ENCODE measurements at regions not wholly inside any gene's neighbourhood (a gene's known extent, or its start where the extent isn't known, plus 50 kb on each side); places are given as distances from the start of the nearest gene placed in this dataset.
A peak's percentile ranks its signal among the peaks of the same experiment; 100 is the strongest.

GRCh38 chr21:32206631-32207405, 72.0 kb downstream of the MIS18A start:
- no peaks in the 10 kb centered on the region for H3K4me1 ChIP-seq (ENCODE audit: control insufficient read depth, insufficient read depth, low read length)
- POLR2A ChIA-PET, result no interaction called here
- CTCF ChIA-PET, result interaction anchor here (0.6 kb wide), 3 partner anchors 12 to 299 kb away, joined by 3 to 4 read pairs (median 3); no protein-coding TSS in a partner anchor
- H3K9me3 ChIP-seq (ENCODE audit: control insufficient read depth, insufficient read depth, low read depth, low read length), result no peaks in the 10 kb centered on the region
- no peak overlapping the region for H3K27ac ChIP-seq (ENCODE audit: extremely low read depth, low read depth, low read length)
- no peak overlapping the region for H3K4me3 ChIP-seq (ENCODE audit: low read depth, low read length)
- no peaks in the 10 kb centered on the region for H3K36me3 ChIP-seq (ENCODE audit: control insufficient read depth in 2 of 2, insufficient read depth in 1 of 2, low read length in 2 of 2)
- TF ChIP-seq PRDM10 (tag by site-specific recombination; IDR thresholded peaks at IDR 0.05) (peak; percentile 57; the same call in 1 of the 2 replicates), ZSCAN23 (tag by site-specific recombination; IDR thresholded peaks at IDR 0.05) (no peak)

GRCh38 chr21:32203877-32204480, 74.9 kb downstream of the MIS18A start:
- ChIA-PET CTCF (interaction anchor here (0.6 to 1.2 kb wide), 3 partner anchors 14 to 857 kb away, joined by 3 to 4 read pairs (median 3); no protein-coding TSS in a partner anchor), POLR2A (no interaction called here)
- Histone ChIP-seq H3K27ac (ENCODE audit: extremely low read depth, low read depth, low read length) (no peak overlapping the region), H3K9me3 (ENCODE audit: control insufficient read depth, insufficient read depth, low read depth, low read length) (no peaks in the 10 kb centered on the region), H3K36me3 (ENCODE audit: control insufficient read depth in 2 of 2, insufficient read depth in 1 of 2, low read length in 2 of 2) (no peaks in the 10 kb centered on the region), H3K4me1 (ENCODE audit: control insufficient read depth, insufficient read depth, low read length) (no peaks in the 10 kb centered on the region), H3K4me3 (ENCODE audit: low read depth, low read length) (no peak overlapping the region)
- TF ChIP-seq ZNF791 (tag by site-specific recombination; IDR thresholded peaks at IDR 0.05) (no peak), ZNF202 (tag by site-specific recombination; IDR thresholded peaks at IDR 0.05; ENCODE audit: borderline replicate concordance) (no peak), ZNF629 (tag by site-specific recombination; IDR thresholded peaks at IDR 0.05) (no peak), PRDM4 (tag by site-specific recombination; IDR thresholded peaks at IDR 0.05) (no peak), ZNF580 (tag by site-specific recombination; IDR thresholded peaks at IDR 0.05) (no peak)

- no peaks in the 10 kb centered on the region for H3K36me3 ChIP-seq (ENCODE audit: control insufficient read depth in 2 of 2, insufficient read depth in 1 of 2, low read length in 2 of 2)
- ChIA-PET CTCF (no interaction called here), POLR2A (no interaction called here)
- no peaks in the 10 kb centered on the region for H3K9me3 ChIP-seq (ENCODE audit: control insufficient read depth, insufficient read depth, low read depth, low read length)
- no peaks in the 10 kb centered on the region for H3K4me1 ChIP-seq (ENCODE audit: control insufficient read depth, insufficient read depth, low read length)
- H3K27ac ChIP-seq (ENCODE audit: extremely low read depth, low read depth, low read length), result no peak overlapping the region
- no peak overlapping the region for H3K4me3 ChIP-seq (ENCODE audit: low read depth, low read length)
- TF ChIP-seq ZNF24 (tag by site-specific recombination; IDR thresholded peaks at IDR 0.05) (no peak), ZIC2 (tag by site-specific recombination; IDR thresholded peaks at IDR 0.05) (no peak), ZNF302 (tag by site-specific recombination; IDR thresholded peaks at IDR 0.05; ENCODE audit: low read depth) (no peak), ZNF146 (tag by site-specific recombination; IDR thresholded peaks at IDR 0.05) (no peak), ZNF549 (tag by site-specific recombination; IDR thresholded peaks at IDR 0.05) (no peak), ZNF157 (tag by site-specific recombination; IDR thresholded peaks at IDR 0.05) (no peak), ZNF654 (tag by site-specific recombination; IDR thresholded peaks at IDR 0.05; ENCODE audit: low read depth) (no peak), ZNF2 (tag by site-specific recombination; IDR thresholded peaks at IDR 0.05) (no peak), ATF2 (tag by site-specific recombination; IDR thresholded peaks at IDR 0.05; ENCODE audit: low read depth) (no peak), ZNF175 (tag by site-specific recombination; IDR thresholded peaks at IDR 0.05) (no peak), ZNF311 (tag by site-specific recombination; IDR thresholded peaks at IDR 0.05; ENCODE audit: borderline replicate concordance) (no peak)
These were observed 78.8 kb downstream of the MIS18A start for GRCh38 chr21:32200029-32200428.
